ENCODE measurements at regions not wholly inside any gene's neighbourhood (a gene's known extent, or its start where the extent isn't known, plus 50 kb on each side); places are given as distances from the start of the nearest gene placed in this dataset.

DNA sequence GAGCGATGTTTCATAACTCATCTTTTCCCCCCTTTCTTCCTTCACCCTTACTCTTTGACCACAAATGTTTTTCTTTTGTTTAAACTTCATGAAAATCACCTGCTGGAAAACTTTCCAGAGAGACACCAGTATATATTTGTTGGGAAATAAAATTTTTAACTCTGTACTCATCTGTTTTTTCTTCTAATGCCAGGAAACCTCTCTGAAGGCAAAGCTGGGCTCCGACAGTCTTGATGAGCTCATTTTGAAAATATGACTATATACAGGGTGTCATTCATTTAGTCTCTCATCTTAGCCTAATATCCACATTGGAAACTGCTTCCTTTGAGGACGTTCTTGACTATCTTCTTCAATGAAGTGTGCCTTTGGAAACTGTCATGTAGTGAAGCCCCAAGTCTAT, 339.6 kb upstream of the ROBO2 start:
- TF ChIP-seq, protein P1, sequence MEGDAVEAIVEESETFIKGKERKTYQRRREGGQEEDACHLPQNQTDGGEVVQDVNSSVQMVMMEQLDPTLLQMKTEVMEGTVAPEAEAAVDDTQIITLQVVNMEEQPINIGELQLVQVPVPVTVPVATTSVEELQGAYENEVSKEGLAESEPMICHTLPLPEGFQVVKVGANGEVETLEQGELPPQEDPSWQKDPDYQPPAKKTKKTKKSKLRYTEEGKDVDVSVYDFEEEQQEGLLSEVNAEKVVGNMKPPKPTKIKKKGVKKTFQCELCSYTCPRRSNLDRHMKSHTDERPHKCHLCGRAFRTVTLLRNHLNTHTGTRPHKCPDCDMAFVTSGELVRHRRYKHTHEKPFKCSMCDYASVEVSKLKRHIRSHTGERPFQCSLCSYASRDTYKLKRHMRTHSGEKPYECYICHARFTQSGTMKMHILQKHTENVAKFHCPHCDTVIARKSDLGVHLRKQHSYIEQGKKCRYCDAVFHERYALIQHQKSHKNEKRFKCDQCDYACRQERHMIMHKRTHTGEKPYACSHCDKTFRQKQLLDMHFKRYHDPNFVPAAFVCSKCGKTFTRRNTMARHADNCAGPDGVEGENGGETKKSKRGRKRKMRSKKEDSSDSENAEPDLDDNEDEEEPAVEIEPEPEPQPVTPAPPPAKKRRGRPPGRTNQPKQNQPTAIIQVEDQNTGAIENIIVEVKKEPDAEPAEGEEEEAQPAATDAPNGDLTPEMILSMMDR (IDR thresholded peaks at IDR 0.05; ENCODE audit: insufficient read depth, low read depth, low read length) = no peak
- DNase-seq (ENCODE audit: low read depth) = no peak
- no peak overlapping the region for H3K4me3 ChIP-seq (ENCODE audit: low read depth, low read length)

DNA sequence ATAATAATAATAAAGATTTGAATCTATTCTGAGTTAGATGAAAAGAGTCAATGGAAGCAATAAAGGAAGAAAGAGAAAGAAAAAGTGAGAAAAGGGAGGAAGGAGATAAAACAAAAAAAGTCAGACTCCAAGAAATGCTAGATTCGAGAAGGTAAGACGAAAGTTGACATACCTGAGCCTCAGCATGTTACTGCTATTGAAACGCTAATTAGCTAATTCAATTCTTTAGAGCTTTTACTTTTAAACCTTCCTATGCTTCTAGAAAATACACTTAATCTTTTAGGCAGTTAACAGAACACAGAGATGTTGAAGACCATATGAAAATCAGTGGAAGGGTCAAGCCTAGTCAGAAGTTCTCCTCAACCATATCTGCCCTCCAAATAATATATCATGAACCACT, 337.2 kb upstream of the ROBO2 start:
- DNase-seq (ENCODE audit: low read depth) = no peak
- TF ChIP-seq, protein P1 (IDR thresholded peaks at IDR 0.05; ENCODE audit: insufficient read depth, low read depth, low read length) = no peak

DNA sequence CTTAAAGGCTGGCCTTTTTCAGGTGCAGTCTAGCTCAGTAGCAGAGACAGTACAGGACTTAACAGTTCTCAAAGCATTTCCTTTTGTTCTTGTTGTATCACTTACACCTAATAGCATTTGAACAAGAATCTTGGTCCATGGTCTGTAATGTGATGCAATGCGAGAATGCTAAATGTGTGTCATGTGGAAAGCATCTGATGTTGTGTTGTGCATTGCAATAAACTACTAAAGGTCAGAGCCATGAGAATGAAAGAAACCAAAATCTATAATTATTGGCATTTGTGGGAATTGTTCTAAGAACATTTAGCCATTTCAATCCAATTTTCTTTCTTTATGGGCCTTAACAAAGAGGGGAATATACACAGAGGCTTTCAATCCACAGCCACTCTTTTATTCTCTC, 324.5 kb upstream of the ROBO2 start:
- no peak overlapping the region for H3K4me3 ChIP-seq (ENCODE audit: low read depth, low read length)
- DNase-seq (ENCODE audit: low read depth) = no peak
- TF ChIP-seq, protein P1 (IDR thresholded peaks at IDR 0.05; ENCODE audit: insufficient read depth, low read depth, low read length) = no peak

More for the DNA sequence above, 337.2 kb upstream of the ROBO2 start:
- H3K4me3 ChIP-seq (ENCODE audit: low read depth, low read length) = no peak overlapping the region

DNA sequence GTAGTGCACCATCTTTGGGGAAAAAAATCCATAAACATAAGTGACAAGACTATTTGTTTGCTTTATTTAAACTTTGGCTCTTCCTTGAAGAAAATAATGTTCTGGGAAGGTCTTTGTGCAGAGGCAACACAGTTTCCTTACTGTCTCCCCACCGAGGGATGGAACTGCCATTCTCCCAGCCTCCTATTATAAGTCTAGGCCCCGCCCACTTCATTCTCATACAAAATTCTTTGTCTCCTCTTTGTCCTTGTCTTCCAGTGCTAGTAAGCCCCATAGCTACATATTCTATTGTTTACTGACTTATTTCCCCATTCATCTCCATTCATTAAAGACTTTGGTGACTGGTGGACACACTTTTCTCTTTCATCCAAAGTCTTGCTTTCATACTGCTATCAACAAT, 316.5 kb upstream of the ROBO2 start:
- TF ChIP-seq, protein P1 (IDR thresholded peaks at IDR 0.05; ENCODE audit: insufficient read depth, low read depth, low read length) = no peak
- no peak overlapping the region for H3K4me3 ChIP-seq (ENCODE audit: low read depth, low read length)
- DNase-seq (ENCODE audit: low read depth) = no peak

DNA sequence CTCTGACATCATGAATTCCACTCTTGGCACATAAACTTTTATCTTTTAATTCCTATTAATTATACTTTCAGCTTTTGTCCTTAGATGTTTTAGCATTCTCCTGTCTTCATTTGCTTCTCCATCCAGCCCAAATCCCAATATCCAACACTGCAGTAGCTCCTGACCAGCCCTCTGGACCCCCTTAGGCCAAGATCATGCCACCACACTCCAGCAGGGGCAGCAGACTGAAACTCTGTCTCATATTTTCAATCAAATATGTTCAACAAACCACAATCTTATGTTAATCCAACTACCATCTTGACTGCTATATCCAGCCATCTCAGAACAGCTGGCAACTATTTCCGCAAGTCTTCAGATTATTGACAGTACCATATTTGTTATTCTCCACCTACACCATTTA, 315.8 kb upstream of the ROBO2 start:
- no peak for DNase-seq (ENCODE audit: low read depth)
- H3K4me3 ChIP-seq (ENCODE audit: low read depth, low read length) = no peak overlapping the region
- TF ChIP-seq, protein P1 (IDR thresholded peaks at IDR 0.05; ENCODE audit: insufficient read depth, low read depth, low read length) = no peak

DNA sequence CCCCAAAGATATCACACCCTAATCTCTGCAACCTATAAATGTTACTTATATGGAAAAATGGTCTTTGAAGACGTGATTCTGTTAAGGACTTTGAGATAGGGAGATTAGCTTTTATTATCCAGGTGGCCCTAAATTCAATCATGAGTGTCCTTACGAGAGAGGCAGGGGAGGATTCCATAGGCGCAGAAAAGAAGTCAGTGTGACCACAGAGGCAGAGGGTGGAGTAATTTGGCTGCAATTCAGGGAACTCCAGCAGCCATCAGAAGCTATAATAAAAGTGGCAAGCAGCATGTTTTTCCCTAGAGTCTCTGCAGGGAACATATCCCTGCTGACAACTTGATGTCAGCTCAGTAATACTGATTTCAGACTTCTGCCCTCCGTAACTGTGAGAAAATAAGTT, 315.2 kb upstream of the ROBO2 start:
- no peak for DNase-seq (ENCODE audit: low read depth)
- TF ChIP-seq, protein P1 (IDR thresholded peaks at IDR 0.05; ENCODE audit: insufficient read depth, low read depth, low read length) = no peak
- no peak overlapping the region for H3K4me3 ChIP-seq (ENCODE audit: low read depth, low read length)

DNA sequence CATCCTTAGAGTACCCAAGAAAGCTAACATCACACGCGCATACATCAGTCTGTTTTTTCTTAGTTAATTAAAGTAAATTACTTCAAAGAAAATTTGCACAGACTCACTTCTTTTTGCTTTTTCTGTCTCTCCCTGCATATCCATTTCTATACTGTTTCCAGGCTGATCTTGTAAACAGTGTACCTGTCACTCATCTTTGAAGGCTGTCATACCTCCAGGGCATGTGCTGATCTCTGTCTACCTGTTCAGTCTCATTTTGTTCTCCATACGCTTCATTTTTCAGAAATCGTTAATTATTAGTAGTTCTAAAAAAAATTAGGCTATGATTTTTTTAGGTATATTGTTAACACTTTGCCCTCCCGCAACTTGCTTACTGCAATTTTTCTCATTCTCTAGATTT, 313.9 kb upstream of the ROBO2 start:
- TF ChIP-seq, protein P1 (IDR thresholded peaks at IDR 0.05; ENCODE audit: insufficient read depth, low read depth, low read length) = no peak
- DNase-seq (ENCODE audit: low read depth) = no peak
- no peak overlapping the region for H3K4me3 ChIP-seq (ENCODE audit: low read depth, low read length)

All from fibroblast of villous mesenchyme (primary cell).